Endodermal cell (in vitro differentiated cells): ENCODE measurements at regions not wholly inside any gene's neighbourhood (a gene's known extent, or its start where the extent isn't known, plus 50 kb on each side); places are given as distances from the start of the nearest gene placed in this dataset.

Experiments used
- DNase-seq: peaks from one replicate; pipeline ENCODE4 v3.0.0-alpha.2; 2017
- H3K27ac ChIP-seq: 2 replicates; pipeline ENCODE4 v1.5.1; 2013; ENCODE audit warnings: mild to moderate bottlenecking, low read depth, low read length, moderate library complexity
- H3K27me3 ChIP-seq: 2 replicates; pipeline ENCODE4 v1.6.1; 2013; ENCODE audit warnings: mild to moderate bottlenecking, low read length, moderate library complexity; ENCODE audit not compliant: insufficient read depth, control insufficient read depth, poor library complexity, severe bottlenecking
- H3K36me3 ChIP-seq: 2 replicates; pipeline ENCODE4 v1.7.0; 2013; ENCODE audit warnings: mild to moderate bottlenecking, low read length, moderate library complexity; ENCODE audit not compliant: control insufficient read depth, insufficient read depth
- H3K4me1 ChIP-seq: one replicate; pipeline ENCODE4 v1.7.0; 2013; ENCODE audit warnings: low read length; ENCODE audit not compliant: control insufficient read depth, insufficient read depth
- H3K4me3 ChIP-seq: 2 replicates; pipeline ENCODE4 v1.5.1; 2013; ENCODE audit warnings: mild to moderate bottlenecking, low read length, moderate library complexity
- H3K9ac ChIP-seq: 2 replicates; pipeline ENCODE4 v1.6.1; 2013; ENCODE audit warnings: mild to moderate bottlenecking, low read length, moderate library complexity; ENCODE audit not compliant: poor library complexity, severe bottlenecking; ENCODE audit errors: extremely low read depth
- H3K9me3 ChIP-seq: 2 replicates; pipeline ENCODE4 v1.6.1; 2013; ENCODE audit warnings: mild to moderate bottlenecking, low read length, moderate library complexity; ENCODE audit not compliant: control insufficient read depth
- H3K27ac Mint-ChIP-seq: 2 replicates; pipeline ENCODE4 v1.8.0; 2020; ENCODE audit warnings: mixed read lengths
- H3K27me3 Mint-ChIP-seq: 2 replicates; pipeline ENCODE4 v1.8.0; 2021; ENCODE audit warnings: mild to moderate bottlenecking, mixed read lengths; ENCODE audit not compliant: insufficient read depth
- H3K36me3 Mint-ChIP-seq: 2 replicates; pipeline ENCODE4 v1.8.0; 2020; ENCODE audit warnings: low read depth, mixed read lengths
- H3K4me1 Mint-ChIP-seq: 2 replicates; pipeline ENCODE4 v1.8.0; 2020; ENCODE audit warnings: mixed read lengths
- H3K4me3 Mint-ChIP-seq: 2 replicates; pipeline ENCODE4 v1.8.0; 2020; ENCODE audit warnings: mild to moderate bottlenecking, moderate library complexity, mixed read lengths
- H3K9me3 Mint-ChIP-seq: 2 replicates; pipeline ENCODE4 v1.8.0; 2020; ENCODE audit warnings: mild to moderate bottlenecking, mixed read lengths
- WGBS, 2 experiments: methylation state at CpG; one replicate each; pipeline versions ENCODE4 v1.1.5 to v1.1.7; 2013; ENCODE audit warnings: missing lambda C conversion rate in 2 of 2, mixed read lengths in 1 of 2; ENCODE audit not compliant: insufficient coverage in 1 of 2, insufficient read length in 1 of 2; 5-methylcytosine and 5-hydroxymethylcytosine counted together
- TF ChIP-seq, protein P1 (sequence below): fragments of 200-600 bp; sonication (generic); conservative IDR thresholded peaks from 2 replicates; pipeline ENCODE4 v1.5.0; 2021; ENCODE audit warnings: antibody characterized with exemption, mild to moderate bottlenecking

DNA sequence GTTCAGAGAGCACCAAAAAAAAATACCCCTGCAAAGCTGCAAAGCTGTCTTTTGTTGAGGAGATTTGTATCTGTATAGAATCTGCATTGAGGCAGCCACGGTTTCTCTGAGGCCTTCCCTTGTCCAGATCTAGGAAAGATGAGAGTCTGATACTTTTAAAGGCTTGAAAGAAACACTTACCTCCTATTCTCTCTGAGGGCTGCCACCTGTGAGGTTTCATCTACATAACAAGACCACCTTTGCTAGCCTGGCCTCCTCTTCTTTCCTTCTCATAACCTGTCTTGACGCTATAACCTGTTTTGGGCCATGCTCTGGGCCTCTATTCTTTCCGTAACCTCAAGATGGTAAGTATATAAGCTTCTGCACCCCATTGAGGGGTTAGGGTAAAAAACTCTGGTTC is 779.6 kb upstream of the HTR2C start:
- Histone ChIP-seq H3K4me1 (peaks cover 6% of the 10 kb centered on the region), H3K36me3 (no peaks in the 10 kb centered on the region), H3K9me3 (no peaks in the 10 kb centered on the region), H3K27ac (no peak overlapping the region), H3K9ac (no peak overlapping the region), H3K27me3 (no peaks in the 10 kb centered on the region), H3K4me3 (no peak overlapping the region)
- no peak overlapping the region for H3K4me3 Mint-ChIP-seq
- H3K9me3 Mint-ChIP-seq: no peaks in the 10 kb centered on the region
- TF ChIP-seq, protein P1, sequence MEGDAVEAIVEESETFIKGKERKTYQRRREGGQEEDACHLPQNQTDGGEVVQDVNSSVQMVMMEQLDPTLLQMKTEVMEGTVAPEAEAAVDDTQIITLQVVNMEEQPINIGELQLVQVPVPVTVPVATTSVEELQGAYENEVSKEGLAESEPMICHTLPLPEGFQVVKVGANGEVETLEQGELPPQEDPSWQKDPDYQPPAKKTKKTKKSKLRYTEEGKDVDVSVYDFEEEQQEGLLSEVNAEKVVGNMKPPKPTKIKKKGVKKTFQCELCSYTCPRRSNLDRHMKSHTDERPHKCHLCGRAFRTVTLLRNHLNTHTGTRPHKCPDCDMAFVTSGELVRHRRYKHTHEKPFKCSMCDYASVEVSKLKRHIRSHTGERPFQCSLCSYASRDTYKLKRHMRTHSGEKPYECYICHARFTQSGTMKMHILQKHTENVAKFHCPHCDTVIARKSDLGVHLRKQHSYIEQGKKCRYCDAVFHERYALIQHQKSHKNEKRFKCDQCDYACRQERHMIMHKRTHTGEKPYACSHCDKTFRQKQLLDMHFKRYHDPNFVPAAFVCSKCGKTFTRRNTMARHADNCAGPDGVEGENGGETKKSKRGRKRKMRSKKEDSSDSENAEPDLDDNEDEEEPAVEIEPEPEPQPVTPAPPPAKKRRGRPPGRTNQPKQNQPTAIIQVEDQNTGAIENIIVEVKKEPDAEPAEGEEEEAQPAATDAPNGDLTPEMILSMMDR: no peak
- peaks cover 17% of the 10 kb centered on the region for H3K36me3 Mint-ChIP-seq
- peaks cover 16% of the 10 kb centered on the region for H3K4me1 Mint-ChIP-seq
- WGBS, 2 experiments: 67% methylated on average over 3 of the region's 3 CpGs; no CpG with 5 or more reads in 1 of the 2 experiments
- peak; percentile 47 for DNase-seq
- H3K27ac Mint-ChIP-seq: no peak overlapping the region
- no peaks in the 10 kb centered on the region for H3K27me3 Mint-ChIP-seq

DNA sequence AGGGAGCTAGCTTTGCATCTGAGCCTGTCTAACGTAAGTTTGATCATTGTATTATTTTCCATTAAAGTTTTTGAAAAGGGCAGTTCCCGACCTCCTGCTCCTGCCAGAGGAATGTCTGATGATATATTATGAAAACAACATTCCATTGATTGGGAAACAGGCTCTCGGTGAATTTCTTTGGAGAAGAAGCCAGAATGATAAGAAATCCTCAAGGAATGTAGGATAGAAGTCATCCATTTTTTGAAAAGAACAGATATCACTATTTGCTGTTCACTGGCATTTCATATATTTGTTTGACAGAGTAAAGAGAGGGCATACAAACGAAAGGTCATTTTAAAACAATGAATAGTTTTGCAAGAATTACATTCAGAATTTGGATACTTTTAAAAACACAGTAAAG is 781.0 kb upstream of the HTR2C start:
- H3K27ac Mint-ChIP-seq: peak overlapping the region; percentile 18

DNA sequence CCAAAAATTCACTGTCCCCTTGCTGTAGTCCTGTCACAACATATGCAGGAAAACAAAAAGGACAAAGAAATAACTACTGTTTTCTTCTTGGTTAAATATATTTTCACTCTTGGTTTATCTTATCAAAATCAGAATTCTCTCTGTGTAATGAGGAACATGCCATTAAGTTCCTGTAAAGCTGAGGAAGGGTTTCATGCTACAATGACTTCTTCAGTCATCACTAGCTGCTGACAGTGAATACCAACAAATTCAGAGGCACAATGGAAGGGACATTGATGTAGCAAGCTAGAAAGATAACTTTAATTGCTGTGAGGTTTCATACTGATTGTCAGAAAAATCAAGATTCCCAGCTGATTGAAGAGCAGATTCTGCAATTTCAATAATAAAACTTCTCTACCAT is 782.9 kb upstream of the HTR2C start:
- Histone ChIP-seq H3K4me1 (peaks cover 6% of the 10 kb centered on the region), H3K36me3 (no peaks in the 10 kb centered on the region), H3K9ac (no peak overlapping the region), H3K27ac (no peak overlapping the region), H3K27me3 (no peaks in the 10 kb centered on the region), H3K9me3 (no peaks in the 10 kb centered on the region), H3K4me3 (no peak overlapping the region)
- no peaks in the 10 kb centered on the region for H3K27me3 Mint-ChIP-seq
- DNase-seq: no peak
- H3K9me3 Mint-ChIP-seq: peaks cover 11% of the 10 kb centered on the region
- H3K4me1 Mint-ChIP-seq: peaks cover 12% of the 10 kb centered on the region
- no peak overlapping the region for H3K27ac Mint-ChIP-seq
- H3K4me3 Mint-ChIP-seq: no peak overlapping the region
- TF ChIP-seq, protein P1: no peak
- peaks cover 36% of the 10 kb centered on the region for H3K36me3 Mint-ChIP-seq

More for the DNA sequence above, 781.0 kb upstream of the HTR2C start:
- H3K4me1 ChIP-seq: peaks cover 6% of the 10 kb centered on the region
- H3K4me3 Mint-ChIP-seq: no peak overlapping the region
- peaks cover 16% of the 10 kb centered on the region for H3K4me1 Mint-ChIP-seq
- H3K27me3 Mint-ChIP-seq: no peaks in the 10 kb centered on the region
- H3K27me3 ChIP-seq: no peaks in the 10 kb centered on the region
- peaks cover 2% of the 10 kb centered on the region for H3K9me3 Mint-ChIP-seq
- no peak overlapping the region for H3K27ac ChIP-seq
- no peak for DNase-seq
- no peak overlapping the region for H3K9ac ChIP-seq
- H3K36me3 ChIP-seq: no peaks in the 10 kb centered on the region
- no peaks in the 10 kb centered on the region for H3K9me3 ChIP-seq
- 88 to 91% methylated on average over 1 to 4 of the region's 4 CpGs for WGBS, 2 experiments
- H3K36me3 Mint-ChIP-seq: peaks cover 23% of the 10 kb centered on the region
- TF ChIP-seq, protein P1: no peak
- no peak overlapping the region for H3K4me3 ChIP-seq
